Esophagus muscularis mucosa (tissue), 3 donors: ENCODE measurements at regions not wholly inside any gene's neighbourhood (a gene's known extent, or its start where the extent isn't known, plus 50 kb on each side); places are given as distances from the start of the nearest gene placed in this dataset.

Experiments used
- CTCF ChIP-seq, 3 experiments: fragments of 200-600 bp in 2 of 3; fragments of 450-650 bp in 1 of 3; sonication (generic) in 2 of 3; IDR thresholded peaks; one replicate each; pipeline ENCODE4 v1.5.1; 2017 to 2019; ENCODE audit warnings: antibody characterized with exemption in 3 of 3, mild to moderate bottlenecking in 2 of 3, moderate library complexity in 1 of 3
- POLR2A ChIP-seq: fragments of 450-650 bp; IDR thresholded peaks from one replicate; pipeline ENCODE4 v1.6.1; 2017; ENCODE audit warnings: antibody characterized with exemption, moderate library complexity, mild to moderate bottlenecking, low read depth
- POLR2AphosphoS5 ChIP-seq, 2 donors: sonication (generic); formaldehyde crosslinking; IDR thresholded peaks; one replicate each; pipeline ENCODE4 v1.6.1; 2017; ENCODE audit warnings: antibody characterized with exemption in 2 of 2

DNA sequence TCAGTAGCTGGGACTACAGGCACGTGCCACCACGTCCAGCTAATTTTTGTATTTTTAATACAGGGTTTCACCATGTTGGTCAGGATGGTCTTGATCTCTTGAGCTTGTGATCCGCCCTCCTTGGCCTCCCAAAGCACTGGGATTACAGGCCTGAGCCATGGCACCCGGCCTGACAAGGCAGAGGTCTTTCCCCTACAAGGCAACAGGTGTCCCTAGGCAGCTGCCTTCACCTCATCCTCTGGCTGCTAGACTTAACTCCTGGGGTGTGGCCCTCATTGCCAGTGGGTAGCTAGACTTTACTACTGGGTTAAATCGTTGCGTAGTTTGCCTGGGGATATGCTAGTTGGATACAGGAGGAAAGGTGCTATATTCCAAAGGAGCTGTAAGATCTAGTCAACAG is 81.4 kb downstream of the CHRD start:
- TF ChIP-seq CTCF (IDR thresholded peaks at IDR 0.05) = no peak
- no peak for TF ChIP-seq POLR2A
- TF ChIP-seq POLR2AphosphoS5 (IDR thresholded peaks at IDR 0.05) = no peak
